ENCODE measurements at regions not wholly inside any gene's neighbourhood (a gene's known extent, or its start where the extent isn't known, plus 50 kb on each side); places are given as distances from the start of the nearest gene placed in this dataset.

DNA sequence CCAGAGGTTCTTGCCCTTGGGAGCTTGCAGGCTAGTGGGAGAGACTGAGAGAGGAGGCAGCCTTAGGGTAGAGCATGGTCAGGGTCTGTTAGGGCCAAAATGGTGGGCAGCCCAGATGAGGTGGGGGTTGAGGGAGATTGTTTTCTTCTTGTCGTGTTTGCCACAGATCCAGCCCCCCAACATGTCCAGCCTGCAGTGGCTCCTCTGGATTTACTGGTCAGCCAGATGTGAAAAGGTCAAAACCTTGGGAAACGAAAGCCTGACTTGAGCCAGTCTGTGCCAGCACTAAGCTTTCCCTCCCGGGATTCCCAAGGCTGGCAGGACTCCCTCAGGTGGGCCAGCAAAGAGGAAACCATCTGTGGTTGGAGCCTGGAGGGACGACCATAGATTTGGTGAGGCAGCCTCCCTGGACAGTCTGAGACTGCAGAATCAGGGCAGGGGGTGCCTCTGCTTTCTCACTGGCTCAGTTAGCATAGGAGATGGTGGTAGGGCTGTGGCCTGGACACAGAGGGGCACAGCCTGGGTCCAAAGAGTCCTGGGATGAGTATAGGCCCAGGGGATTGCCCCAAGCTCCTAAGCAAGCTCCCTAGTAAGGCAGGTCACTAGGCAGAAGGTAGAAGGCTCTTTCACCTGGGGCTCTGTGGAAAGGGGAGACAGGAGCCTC is 51.2 kb upstream of the PRR23C start:
- intact Hi-C loops (cut with DNase I): no loop called here
- WGBS, 2 donors: 54 to 58% methylated on average over 4 of the region's 4 CpGs
- DNase-seq (no peak), ATAC-seq (no peak)
- no peaks in the 10 kb centered on the region for H3K36me3 ChIP-seq
- no peak for TF ChIP-seq CTCF (IDR thresholded peaks at IDR 0.05)
- peaks cover 0 to 22% (median 4%) of the 10 kb centered on the region in 11 donors for H3K9me3 ChIP-seq
- H3K4me3 ChIP-seq: no peak overlapping the region
- H3K27ac ChIP-seq: no peak overlapping the region
- peaks cover 0 to 9% (median 0%) of the 10 kb centered on the region in 7 donors for H3K27me3 ChIP-seq
- H3K4me1 ChIP-seq: no peaks in the 10 kb centered on the region

DNA sequence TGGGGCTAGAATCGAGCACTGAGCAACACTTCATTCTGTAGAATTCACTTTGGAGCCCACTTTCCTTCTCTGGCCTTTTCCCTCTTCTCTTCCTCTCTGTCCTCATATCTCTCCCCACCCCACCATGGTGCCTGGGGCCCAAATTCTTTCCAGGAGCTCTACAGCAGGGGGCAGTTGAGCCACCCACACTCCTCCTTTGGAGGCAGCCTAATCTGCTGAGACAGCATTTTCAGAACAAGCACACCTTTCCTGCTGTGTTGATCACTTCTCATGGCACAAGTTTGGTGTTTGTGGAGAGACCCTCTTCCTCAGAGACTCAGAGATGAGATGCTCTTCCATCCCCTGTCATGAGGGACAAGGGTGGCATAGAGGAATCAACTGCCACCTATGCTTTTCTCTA is 52.0 kb upstream of the PRR23C start:
- ATAC-seq: no peak
- Histone ChIP-seq H3K4me1 (no peaks in the 10 kb centered on the region), H3K27me3 (peaks cover 0 to 9% (median 5%) of the 10 kb centered on the region in 7 donors), H3K27ac (no peak overlapping the region), H3K4me3 (no peak overlapping the region), H3K36me3 (no peaks in the 10 kb centered on the region), H3K9me3 (peaks cover 0 to 20% (median 4%) of the 10 kb centered on the region in 11 donors)
- intact Hi-C loops (cut with DNase I): no loop called here
- no peak for DNase-seq
- WGBS, 2 donors: 43 to 50% methylated on average over 1 of the region's 1 CpG
- TF ChIP-seq CTCF (IDR thresholded peaks at IDR 0.05): no peak

GRCh38 chr3:139098391-139098790 is 53.7 kb upstream of the PRR23C start:
- intact Hi-C loops (cut with DNase I): no loop called here
- no peaks in the 10 kb centered on the region for H3K36me3 ChIP-seq
- WGBS, 2 donors: 93 to 94% methylated on average over 1 of the region's 1 CpG
- ATAC-seq (no peak), DNase-seq (no peak)
- no peak overlapping the region for H3K4me3 ChIP-seq
- H3K4me1 ChIP-seq: no peaks in the 10 kb centered on the region
- peaks cover 0 to 9% (median 0%) of the 10 kb centered on the region in 11 donors for H3K9me3 ChIP-seq
- TF ChIP-seq CTCF (IDR thresholded peaks at IDR 0.05): no peak
- H3K27ac ChIP-seq: no peak overlapping the region
- H3K27me3 ChIP-seq: peaks cover 0 to 21% (median 0%) of the 10 kb centered on the region in 7 donors

DNA sequence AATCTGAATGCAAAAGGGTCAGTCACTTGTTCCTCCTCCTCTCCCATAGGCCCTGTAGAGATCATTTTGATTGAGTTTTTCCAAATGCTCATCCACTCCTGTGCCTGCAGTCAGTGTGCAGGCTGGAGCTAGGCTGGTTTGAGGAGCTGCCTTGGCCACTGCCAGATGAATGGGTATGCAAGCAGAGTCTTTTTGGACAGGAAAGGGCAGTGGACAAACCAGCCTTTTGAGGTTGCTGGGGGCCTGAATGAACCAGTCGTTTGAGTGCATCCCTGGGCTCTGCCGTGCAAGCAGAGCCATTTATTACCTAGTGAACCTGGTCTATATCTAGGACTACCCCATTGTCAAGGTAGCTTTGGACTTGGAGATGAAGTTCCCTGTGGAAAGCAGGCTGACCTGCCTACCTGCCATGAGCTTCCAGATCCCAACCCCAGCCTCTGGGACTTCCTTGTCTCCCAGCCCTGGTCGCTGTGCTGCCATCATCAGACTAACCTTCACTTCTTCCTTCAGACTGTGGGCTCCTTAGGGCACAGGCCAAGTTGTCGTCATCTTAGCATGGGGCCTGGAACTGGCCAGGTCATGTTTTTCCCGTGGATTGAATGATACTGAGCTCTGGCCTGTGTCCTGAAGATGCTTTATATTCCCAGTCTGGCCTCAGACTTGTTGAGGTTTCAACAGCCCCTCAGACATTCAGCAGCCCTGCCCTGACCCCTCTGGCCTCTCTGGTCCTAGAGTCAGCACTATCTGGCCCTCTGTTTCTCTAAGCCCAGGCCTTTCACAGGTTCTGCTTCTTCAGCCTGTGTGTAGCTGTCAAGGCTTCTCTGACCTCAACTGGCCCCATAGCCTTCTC is 55.5 kb upstream of the PRR23C start:
- Histone ChIP-seq H3K9me3 (peaks cover 0 to 9% (median 0%) of the 10 kb centered on the region in 11 donors), H3K4me1 (no peaks in the 10 kb centered on the region), H3K36me3 (no peaks in the 10 kb centered on the region), H3K4me3 (no peak overlapping the region), H3K27me3 (peaks cover 0 to 22% (median 0%) of the 10 kb centered on the region in 7 donors), H3K27ac (no peak overlapping the region)
- no peak for ATAC-seq
- intact Hi-C loops (cut with DNase I): loop anchor here in 1 of 10 donors (10.0 kb wide), 1 partner anchor 165 kb away; no protein-coding TSS in a partner anchor
- no peak for DNase-seq
- no peak for TF ChIP-seq CTCF (IDR thresholded peaks at IDR 0.05)
- WGBS, 2 donors: 74% methylated on average over 5 of the region's 5 CpGs
